ENCODE measurements at regions not wholly inside any gene's neighbourhood (a gene's known extent, or its start where the extent isn't known, plus 50 kb on each side); places are given as distances from the start of the nearest gene placed in this dataset.
"Not testable (repeated sequence)": the region's sequence is repeated elsewhere in the genome, so short reads cannot be mapped to it uniquely, and the experiment has no call there.

GRCh38 chr4:126396121-126396520, 1081.4 kb downstream of the FAT4 start:
- H3K27me3 ChIP-seq (replicated peaks; ENCODE audit: control insufficient read depth, insufficient read depth, low read length), result no peaks in the 10 kb centered on the region

GRCh38 chr4:126396703-126397102, 1081.9 kb downstream of the FAT4 start:
- Histone ChIP-seq H3K9me3 (ENCODE audit: control insufficient read depth, low read length) (no peaks in the 10 kb centered on the region), H3K36me3 (ENCODE audit: control insufficient read depth, insufficient read depth, low read length, severe bottlenecking) (no peaks in the 10 kb centered on the region), H3K9ac (ENCODE audit: low read length) (no peak overlapping the region), H3K4me3 (ENCODE audit: low read length) (no peak overlapping the region), H3K27me3 (replicated peaks; ENCODE audit: control insufficient read depth, insufficient read depth, low read length) (no peaks in the 10 kb centered on the region), H3K4me1 (ENCODE audit: control insufficient read depth, insufficient read depth, low read length) (no peaks in the 10 kb centered on the region)
- DNase-seq (ENCODE audit: low read depth), result no peak

More at GRCh38 chr4:126396121-126396520, 1081.4 kb downstream of the FAT4 start:
- Histone ChIP-seq H3K9ac (ENCODE audit: low read length) (no peak overlapping the region), H3K4me3 (ENCODE audit: low read length) (no peak overlapping the region), H3K36me3 (ENCODE audit: control insufficient read depth, insufficient read depth, low read length, severe bottlenecking) (no peaks in the 10 kb centered on the region), H3K4me1 (ENCODE audit: control insufficient read depth, insufficient read depth, low read length) (no peaks in the 10 kb centered on the region), H3K9me3 (ENCODE audit: control insufficient read depth, low read length) (no peaks in the 10 kb centered on the region)
- DNase-seq (ENCODE audit: low read depth), result no peak

GRCh38 chr4:126404549-126404948, 1089.8 kb downstream of the FAT4 start:
- no peak overlapping the region for H3K9ac ChIP-seq (ENCODE audit: low read length)
- no peak for DNase-seq (ENCODE audit: low read depth)

GRCh38 chr4:126405369-126405982, 1090.7 kb downstream of the FAT4 start:
- peak; percentile 40 for DNase-seq (ENCODE audit: low read depth)
- Histone ChIP-seq H3K36me3 (ENCODE audit: control insufficient read depth, insufficient read depth, low read length, severe bottlenecking) (no peaks in the 10 kb centered on the region), H3K9ac (ENCODE audit: low read length) (no peak overlapping the region), H3K4me3 (ENCODE audit: low read length) (no peak overlapping the region), H3K27me3 (replicated peaks; ENCODE audit: control insufficient read depth, insufficient read depth, low read length) (no peaks in the 10 kb centered on the region), H3K9me3 (ENCODE audit: control insufficient read depth, low read length) (no peaks in the 10 kb centered on the region), H3K4me1 (ENCODE audit: control insufficient read depth, insufficient read depth, low read length) (no peaks in the 10 kb centered on the region)

More at GRCh38 chr4:126404549-126404948, 1089.8 kb downstream of the FAT4 start:
- no peaks in the 10 kb centered on the region for H3K4me1 ChIP-seq (ENCODE audit: control insufficient read depth, insufficient read depth, low read length)
- no peaks in the 10 kb centered on the region for H3K9me3 ChIP-seq (ENCODE audit: control insufficient read depth, low read length)
- H3K4me3 ChIP-seq (ENCODE audit: low read length), result no peak overlapping the region
- no peaks in the 10 kb centered on the region for H3K36me3 ChIP-seq (ENCODE audit: control insufficient read depth, insufficient read depth, low read length, severe bottlenecking)
- no peaks in the 10 kb centered on the region for H3K27me3 ChIP-seq (replicated peaks; ENCODE audit: control insufficient read depth, insufficient read depth, low read length)

GRCh38 chr4:126409746-126410145, 1095.0 kb downstream of the FAT4 start:
- Histone ChIP-seq H3K9me3 (ENCODE audit: control insufficient read depth, low read length) (no peaks in the 10 kb centered on the region), H3K9ac (ENCODE audit: low read length) (no peak overlapping the region), H3K27me3 (replicated peaks; ENCODE audit: control insufficient read depth, insufficient read depth, low read length) (no peaks in the 10 kb centered on the region), H3K4me1 (ENCODE audit: control insufficient read depth, insufficient read depth, low read length) (no peaks in the 10 kb centered on the region), H3K4me3 (ENCODE audit: low read length) (no peak overlapping the region), H3K36me3 (ENCODE audit: control insufficient read depth, insufficient read depth, low read length, severe bottlenecking) (no peaks in the 10 kb centered on the region)
- no peak for DNase-seq (ENCODE audit: low read depth)

GRCh38 chr4:126411047-126411446, 1096.3 kb downstream of the FAT4 start:
- Histone ChIP-seq H3K4me3 (ENCODE audit: low read length) (no peak overlapping the region), H3K27me3 (replicated peaks; ENCODE audit: control insufficient read depth, insufficient read depth, low read length) (no peaks in the 10 kb centered on the region), H3K36me3 (ENCODE audit: control insufficient read depth, insufficient read depth, low read length, severe bottlenecking) (no peaks in the 10 kb centered on the region), H3K9me3 (ENCODE audit: control insufficient read depth, low read length) (no peaks in the 10 kb centered on the region), H3K9ac (ENCODE audit: low read length) (no peak overlapping the region), H3K4me1 (ENCODE audit: control insufficient read depth, insufficient read depth, low read length) (no peaks in the 10 kb centered on the region)
- DNase-seq (ENCODE audit: low read depth), result no peak

- H3K9ac ChIP-seq (ENCODE audit: low read length); H3K36me3 ChIP-seq (ENCODE audit: control insufficient read depth, insufficient read depth, low read length, severe bottlenecking); H3K4me3 ChIP-seq (ENCODE audit: low read length); H3K4me1 ChIP-seq (ENCODE audit: control insufficient read depth, insufficient read depth, low read length); DNase-seq (ENCODE audit: low read depth); H3K9me3 ChIP-seq (ENCODE audit: control insufficient read depth, low read length); H3K27me3 ChIP-seq (replicated peaks; ENCODE audit: control insufficient read depth, insufficient read depth, low read length): not testable (repeated sequence)
Measured at GRCh38 chr4:126412310-126412709, 1097.6 kb downstream of the FAT4 start.

GRCh38 chr4:126414741-126415140, 1100.0 kb downstream of the FAT4 start:
- Histone ChIP-seq H3K4me3 (ENCODE audit: low read length) (no peak overlapping the region), H3K4me1 (ENCODE audit: control insufficient read depth, insufficient read depth, low read length) (no peaks in the 10 kb centered on the region), H3K27me3 (replicated peaks; ENCODE audit: control insufficient read depth, insufficient read depth, low read length) (no peaks in the 10 kb centered on the region), H3K36me3 (ENCODE audit: control insufficient read depth, insufficient read depth, low read length, severe bottlenecking) (no peaks in the 10 kb centered on the region), H3K9ac (ENCODE audit: low read length) (no peak overlapping the region), H3K9me3 (ENCODE audit: control insufficient read depth, low read length) (peaks cover 11% of the 10 kb centered on the region)
- no peak for DNase-seq (ENCODE audit: low read depth)

GRCh38 chr4:126419266-126419665, 1104.5 kb downstream of the FAT4 start:
- Histone ChIP-seq H3K9me3 (ENCODE audit: control insufficient read depth, low read length) (peaks cover 11% of the 10 kb centered on the region), H3K4me3 (ENCODE audit: low read length) (no peak overlapping the region), H3K36me3 (ENCODE audit: control insufficient read depth, insufficient read depth, low read length, severe bottlenecking) (no peaks in the 10 kb centered on the region), H3K27me3 (replicated peaks; ENCODE audit: control insufficient read depth, insufficient read depth, low read length) (no peaks in the 10 kb centered on the region), H3K9ac (ENCODE audit: low read length) (no peak overlapping the region), H3K4me1 (ENCODE audit: control insufficient read depth, insufficient read depth, low read length) (no peaks in the 10 kb centered on the region)
- no peak for DNase-seq (ENCODE audit: low read depth)

GRCh38 chr4:126427853-126428252, 1113.1 kb downstream of the FAT4 start:
- H3K27me3 ChIP-seq (replicated peaks; ENCODE audit: control insufficient read depth, insufficient read depth, low read length), result no peaks in the 10 kb centered on the region
- H3K4me1 ChIP-seq (ENCODE audit: control insufficient read depth, insufficient read depth, low read length), result no peaks in the 10 kb centered on the region
- H3K36me3 ChIP-seq (ENCODE audit: control insufficient read depth, insufficient read depth, low read length, severe bottlenecking), result no peaks in the 10 kb centered on the region
- H3K4me3 ChIP-seq (ENCODE audit: low read length), result no peak overlapping the region
- no peaks in the 10 kb centered on the region for H3K9me3 ChIP-seq (ENCODE audit: control insufficient read depth, low read length)
- no peak for DNase-seq (ENCODE audit: low read depth)
- no peak overlapping the region for H3K9ac ChIP-seq (ENCODE audit: low read length)

GRCh38 chr4:126431049-126431448, 1116.3 kb downstream of the FAT4 start:
- Histone ChIP-seq H3K9ac (ENCODE audit: low read length) (no peak overlapping the region), H3K36me3 (ENCODE audit: control insufficient read depth, insufficient read depth, low read length, severe bottlenecking) (no peaks in the 10 kb centered on the region), H3K9me3 (ENCODE audit: control insufficient read depth, low read length) (no peaks in the 10 kb centered on the region), H3K4me3 (ENCODE audit: low read length) (no peak overlapping the region), H3K27me3 (replicated peaks; ENCODE audit: control insufficient read depth, insufficient read depth, low read length) (no peaks in the 10 kb centered on the region), H3K4me1 (ENCODE audit: control insufficient read depth, insufficient read depth, low read length) (no peaks in the 10 kb centered on the region)
- no peak for DNase-seq (ENCODE audit: low read depth)

- H3K36me3 ChIP-seq (ENCODE audit: control insufficient read depth, insufficient read depth, low read length, severe bottlenecking), result no peaks in the 10 kb centered on the region
- no peaks in the 10 kb centered on the region for H3K4me1 ChIP-seq (ENCODE audit: control insufficient read depth, insufficient read depth, low read length)
- no peak overlapping the region for H3K4me3 ChIP-seq (ENCODE audit: low read length)
- no peak overlapping the region for H3K9ac ChIP-seq (ENCODE audit: low read length)
- DNase-seq (ENCODE audit: low read depth), result no peak
- H3K9me3 ChIP-seq (ENCODE audit: control insufficient read depth, low read length), result no peaks in the 10 kb centered on the region
- H3K27me3 ChIP-seq (replicated peaks; ENCODE audit: control insufficient read depth, insufficient read depth, low read length), result no peaks in the 10 kb centered on the region
Measured at GRCh38 chr4:126435491-126435890, 1120.7 kb downstream of the FAT4 start.

Data from adipocyte (in vitro differentiated cells).